Tibial nerve (tissue), 3 donors: ENCODE measurements at regions not wholly inside any gene's neighbourhood (a gene's known extent, or its start where the extent isn't known, plus 50 kb on each side); places are given as distances from the start of the nearest gene placed in this dataset.

ENCODE experiments used
- POLR2A ChIP-seq, 2 donors: fragments of 450-650 bp; IDR thresholded peaks; one replicate each; pipeline ENCODE4 v1.6.1; 2017; ENCODE audit warnings: antibody characterized with exemption in 2 of 2, mild to moderate bottlenecking in 2 of 2, moderate library complexity in 2 of 2
- TF ChIP-seq, protein P1 (sequence below), 5 experiments: fragments of 200-600 bp in 3 of 5; fragments of 450-650 bp in 2 of 5; sonication (generic) in 3 of 5; IDR thresholded peaks; one replicate each; pipeline ENCODE4 v1.5.1; 2016 to 2019; ENCODE audit warnings: antibody characterized with exemption in 5 of 5, mild to moderate bottlenecking in 3 of 5, moderate library complexity in 2 of 5

GRCh38 chr12:125604976-125605375 is 539.7 kb downstream of the AACS start:
- TF ChIP-seq, protein P1, sequence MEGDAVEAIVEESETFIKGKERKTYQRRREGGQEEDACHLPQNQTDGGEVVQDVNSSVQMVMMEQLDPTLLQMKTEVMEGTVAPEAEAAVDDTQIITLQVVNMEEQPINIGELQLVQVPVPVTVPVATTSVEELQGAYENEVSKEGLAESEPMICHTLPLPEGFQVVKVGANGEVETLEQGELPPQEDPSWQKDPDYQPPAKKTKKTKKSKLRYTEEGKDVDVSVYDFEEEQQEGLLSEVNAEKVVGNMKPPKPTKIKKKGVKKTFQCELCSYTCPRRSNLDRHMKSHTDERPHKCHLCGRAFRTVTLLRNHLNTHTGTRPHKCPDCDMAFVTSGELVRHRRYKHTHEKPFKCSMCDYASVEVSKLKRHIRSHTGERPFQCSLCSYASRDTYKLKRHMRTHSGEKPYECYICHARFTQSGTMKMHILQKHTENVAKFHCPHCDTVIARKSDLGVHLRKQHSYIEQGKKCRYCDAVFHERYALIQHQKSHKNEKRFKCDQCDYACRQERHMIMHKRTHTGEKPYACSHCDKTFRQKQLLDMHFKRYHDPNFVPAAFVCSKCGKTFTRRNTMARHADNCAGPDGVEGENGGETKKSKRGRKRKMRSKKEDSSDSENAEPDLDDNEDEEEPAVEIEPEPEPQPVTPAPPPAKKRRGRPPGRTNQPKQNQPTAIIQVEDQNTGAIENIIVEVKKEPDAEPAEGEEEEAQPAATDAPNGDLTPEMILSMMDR (IDR thresholded peaks at IDR 0.05) = no peak
- TF ChIP-seq POLR2A (IDR thresholded peaks at IDR 0.05) = no peak
